HEK293 (cell line): ENCODE measurements at regions not wholly inside any gene's neighbourhood (a gene's known extent, or its start where the extent isn't known, plus 50 kb on each side); places are given as distances from the start of the nearest gene placed in this dataset.

Experiments used
- CTCF ChIA-PET: fragments of 350-600 bp; formaldehyde crosslinking; extraction: SDS; loops from one replicate; lab custom pipeline; 2021; ENCODE audit warnings: antibody characterized with exemption; lab: Yijun Ruan, JAX
- POLR2A ChIA-PET: fragments of 300-600 bp; formaldehyde crosslinking; extraction: SDS; loops from one replicate; lab custom pipeline; 2020; ENCODE audit warnings: antibody characterized with exemption, inconsistent platforms; lab: Yijun Ruan, JAX
- H3K27ac ChIP-seq: fragments of 200-500 bp; sonication (Bioruptor generic); 2 replicates; pipeline ENCODE4 v1.5.1; 2014; ENCODE audit warnings: low read depth, low read length, control low read depth, inconsistent platforms; ENCODE audit errors: extremely low read depth
- H3K36me3 ChIP-seq, 2 experiments: fragments of 200-500 bp in 1 of 2; sonication (Bioruptor generic) in 1 of 2; 1 replicate in 1 of 2; 2 replicates in 1 of 2; pipeline ENCODE4 v1.5.1; 2014 to 2017; ENCODE audit warnings: inconsistent platforms in 2 of 2, low read length in 2 of 2; ENCODE audit not compliant: control insufficient read depth in 2 of 2, insufficient read depth in 1 of 2
- H3K4me1 ChIP-seq: fragments of 200-500 bp; sonication (Bioruptor generic); 2 replicates; pipeline ENCODE4 v1.5.1; 2014; ENCODE audit warnings: mild to moderate bottlenecking, low read length, inconsistent platforms; ENCODE audit not compliant: control insufficient read depth, insufficient read depth
- H3K4me3 ChIP-seq: 2 replicates; pipeline ENCODE4 v1.5.1; 2011; ENCODE audit warnings: low read depth, mild to moderate bottlenecking, control low read depth, low read length, moderate library complexity
- H3K9me3 ChIP-seq: fragments of 200-500 bp; sonication (Bioruptor generic); 2 replicates; pipeline ENCODE4 v1.5.1; 2014; ENCODE audit warnings: low read depth, low read length, inconsistent platforms; ENCODE audit not compliant: control insufficient read depth, insufficient read depth
- EGR2 ChIP-seq: fragments of 450-650 bp; formaldehyde crosslinking; IDR thresholded peaks from 2 replicates; pipeline ENCODE4 v1.5.1; 2016; ENCODE audit warnings: low read depth, missing biosample characterization, missing genetic modification characterization
- GLIS2 ChIP-seq: fragments of 450-650 bp; formaldehyde crosslinking; IDR thresholded peaks from 2 replicates; pipeline ENCODE4 v1.5.1; 2016; ENCODE audit warnings: missing biosample characterization, missing genetic modification characterization
- RBAK ChIP-seq: fragments of 450-650 bp; formaldehyde crosslinking; IDR thresholded peaks from 2 replicates; pipeline ENCODE4 v1.5.1; 2016; ENCODE audit warnings: missing biosample characterization, missing genetic modification characterization
- ZFP37 ChIP-seq: fragments of 450-650 bp; formaldehyde crosslinking; IDR thresholded peaks from 2 replicates; pipeline ENCODE4 v1.5.1; 2016; ENCODE audit warnings: missing biosample characterization, missing genetic modification characterization
- ZNF133 ChIP-seq: fragments of 450-650 bp; formaldehyde crosslinking; IDR thresholded peaks from 2 replicates; pipeline ENCODE4 v1.5.1; 2016; ENCODE audit warnings: missing biosample characterization, missing genetic modification characterization
- ZNF214 ChIP-seq: fragments of 450-650 bp; formaldehyde crosslinking; IDR thresholded peaks from 2 replicates; pipeline ENCODE4 v1.5.1; 2017; ENCODE audit warnings: missing biosample characterization, mild to moderate bottlenecking, missing genetic modification characterization, borderline replicate concordance
- ZNF37A ChIP-seq: fragments of 450-650 bp; IDR thresholded peaks from 2 replicates; pipeline ENCODE4 v1.5.1; 2018; ENCODE audit warnings: missing biosample characterization, missing genetic modification characterization
- ZNF391 ChIP-seq: fragments of 450-650 bp; formaldehyde crosslinking; IDR thresholded peaks from 2 replicates; pipeline ENCODE4 v1.5.1; 2016; ENCODE audit warnings: low read depth, missing biosample characterization, missing genetic modification characterization, borderline replicate concordance
- ZNF521 ChIP-seq: fragments of 450-650 bp; formaldehyde crosslinking; IDR thresholded peaks from 2 replicates; pipeline ENCODE4 v1.5.1; 2017; ENCODE audit warnings: missing biosample characterization, mild to moderate bottlenecking, missing genetic modification characterization
- ZNF529 ChIP-seq: fragments of 450-650 bp; formaldehyde crosslinking; IDR thresholded peaks from 2 replicates; pipeline ENCODE4 v1.5.1; 2017; ENCODE audit warnings: missing genetic modification characterization, missing biosample characterization; ENCODE audit not compliant: insufficient replicate concordance
- ZNF555 ChIP-seq: fragments of 450-650 bp; formaldehyde crosslinking; conservative IDR thresholded peaks from 2 replicates; pipeline ENCODE4 v1.5.1; 2017; ENCODE audit warnings: missing biosample characterization, mild to moderate bottlenecking, missing genetic modification characterization, inconsistent platforms
- ZNF560 ChIP-seq: fragments of 450-650 bp; formaldehyde crosslinking; IDR thresholded peaks from 2 replicates; pipeline ENCODE4 v1.5.1; 2017; ENCODE audit warnings: missing biosample characterization, missing genetic modification characterization, borderline replicate concordance
- ZNF621 ChIP-seq: fragments of 450-650 bp; formaldehyde crosslinking; IDR thresholded peaks from 2 replicates; pipeline ENCODE4 v1.5.1; 2017; ENCODE audit warnings: missing biosample characterization, missing genetic modification characterization
- TF ChIP-seq, protein P1 (sequence below): fragments of 450-650 bp; formaldehyde crosslinking; IDR thresholded peaks from 2 replicates; pipeline ENCODE4 v1.5.1; 2016; ENCODE audit warnings: missing biosample characterization, missing genetic modification characterization
- TF ChIP-seq, protein P2 (sequence below): fragments of 450-650 bp; formaldehyde crosslinking; IDR thresholded peaks from 2 replicates; pipeline ENCODE4 v1.5.1; 2016; ENCODE audit warnings: missing biosample characterization, missing genetic modification characterization, borderline replicate concordance
- TF ChIP-seq, protein P3 (sequence below): fragments of 450-650 bp; formaldehyde crosslinking; IDR thresholded peaks from 2 replicates; pipeline ENCODE4 v1.5.1; 2016; ENCODE audit warnings: missing biosample characterization, missing genetic modification characterization
- TF ChIP-seq, protein P4 (sequence below): fragments of 450-650 bp; formaldehyde crosslinking; conservative IDR thresholded peaks from 2 replicates; pipeline ENCODE4 v1.5.1; 2016; ENCODE audit warnings: low read depth, missing biosample characterization, missing genetic modification characterization

DNA sequence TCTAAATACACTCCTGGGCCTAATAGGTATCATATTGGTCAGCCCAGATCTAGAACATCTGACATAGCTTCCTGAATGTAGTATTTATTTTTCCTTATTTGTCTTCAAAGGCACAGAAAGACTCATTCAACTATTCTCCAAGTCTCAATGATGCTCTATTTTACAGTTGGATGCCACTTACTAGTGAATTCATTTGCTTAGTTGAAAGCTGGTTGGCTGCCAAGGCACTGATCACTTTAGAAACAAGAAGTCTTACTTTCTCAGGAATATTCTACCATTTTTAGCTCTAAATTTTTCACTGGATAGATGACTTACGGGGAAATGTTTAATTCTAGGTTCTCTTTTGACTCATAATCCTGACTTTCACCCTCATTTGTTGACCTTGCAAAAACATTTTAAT lies 863.4 kb downstream of the SORCS1 start:
- TF ChIP-seq RBAK (tag by site-specific recombination) (no peak), GLIS2 (no peak), ZNF621 (tag by site-specific recombination) (no peak), ZNF37A (tag by site-specific recombination) (no peak), ZNF555 (tag by site-specific recombination) (no peak), ZNF560 (no peak), ZNF529 (tag by site-specific recombination) (no peak)
- TF ChIP-seq, protein P1, sequence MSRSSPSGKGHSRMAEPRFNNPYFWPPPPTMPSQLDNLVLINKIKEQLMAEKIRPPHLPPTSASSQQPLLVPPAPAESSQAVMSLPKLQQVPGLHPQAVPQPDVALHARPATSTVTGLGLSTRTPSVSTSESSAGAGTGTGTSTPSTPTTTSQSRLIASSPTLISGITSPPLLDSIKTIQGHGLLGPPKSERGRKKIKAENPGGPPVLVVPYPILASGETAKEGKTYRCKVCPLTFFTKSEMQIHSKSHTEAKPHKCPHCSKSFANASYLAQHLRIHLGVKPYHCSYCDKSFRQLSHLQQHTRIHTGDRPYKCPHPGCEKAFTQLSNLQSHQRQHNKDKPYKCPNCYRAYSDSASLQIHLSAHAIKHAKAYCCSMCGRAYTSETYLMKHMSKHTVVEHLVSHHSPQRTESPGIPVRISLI (tag by site-specific recombination): no peak
- TF ChIP-seq, protein P2, sequence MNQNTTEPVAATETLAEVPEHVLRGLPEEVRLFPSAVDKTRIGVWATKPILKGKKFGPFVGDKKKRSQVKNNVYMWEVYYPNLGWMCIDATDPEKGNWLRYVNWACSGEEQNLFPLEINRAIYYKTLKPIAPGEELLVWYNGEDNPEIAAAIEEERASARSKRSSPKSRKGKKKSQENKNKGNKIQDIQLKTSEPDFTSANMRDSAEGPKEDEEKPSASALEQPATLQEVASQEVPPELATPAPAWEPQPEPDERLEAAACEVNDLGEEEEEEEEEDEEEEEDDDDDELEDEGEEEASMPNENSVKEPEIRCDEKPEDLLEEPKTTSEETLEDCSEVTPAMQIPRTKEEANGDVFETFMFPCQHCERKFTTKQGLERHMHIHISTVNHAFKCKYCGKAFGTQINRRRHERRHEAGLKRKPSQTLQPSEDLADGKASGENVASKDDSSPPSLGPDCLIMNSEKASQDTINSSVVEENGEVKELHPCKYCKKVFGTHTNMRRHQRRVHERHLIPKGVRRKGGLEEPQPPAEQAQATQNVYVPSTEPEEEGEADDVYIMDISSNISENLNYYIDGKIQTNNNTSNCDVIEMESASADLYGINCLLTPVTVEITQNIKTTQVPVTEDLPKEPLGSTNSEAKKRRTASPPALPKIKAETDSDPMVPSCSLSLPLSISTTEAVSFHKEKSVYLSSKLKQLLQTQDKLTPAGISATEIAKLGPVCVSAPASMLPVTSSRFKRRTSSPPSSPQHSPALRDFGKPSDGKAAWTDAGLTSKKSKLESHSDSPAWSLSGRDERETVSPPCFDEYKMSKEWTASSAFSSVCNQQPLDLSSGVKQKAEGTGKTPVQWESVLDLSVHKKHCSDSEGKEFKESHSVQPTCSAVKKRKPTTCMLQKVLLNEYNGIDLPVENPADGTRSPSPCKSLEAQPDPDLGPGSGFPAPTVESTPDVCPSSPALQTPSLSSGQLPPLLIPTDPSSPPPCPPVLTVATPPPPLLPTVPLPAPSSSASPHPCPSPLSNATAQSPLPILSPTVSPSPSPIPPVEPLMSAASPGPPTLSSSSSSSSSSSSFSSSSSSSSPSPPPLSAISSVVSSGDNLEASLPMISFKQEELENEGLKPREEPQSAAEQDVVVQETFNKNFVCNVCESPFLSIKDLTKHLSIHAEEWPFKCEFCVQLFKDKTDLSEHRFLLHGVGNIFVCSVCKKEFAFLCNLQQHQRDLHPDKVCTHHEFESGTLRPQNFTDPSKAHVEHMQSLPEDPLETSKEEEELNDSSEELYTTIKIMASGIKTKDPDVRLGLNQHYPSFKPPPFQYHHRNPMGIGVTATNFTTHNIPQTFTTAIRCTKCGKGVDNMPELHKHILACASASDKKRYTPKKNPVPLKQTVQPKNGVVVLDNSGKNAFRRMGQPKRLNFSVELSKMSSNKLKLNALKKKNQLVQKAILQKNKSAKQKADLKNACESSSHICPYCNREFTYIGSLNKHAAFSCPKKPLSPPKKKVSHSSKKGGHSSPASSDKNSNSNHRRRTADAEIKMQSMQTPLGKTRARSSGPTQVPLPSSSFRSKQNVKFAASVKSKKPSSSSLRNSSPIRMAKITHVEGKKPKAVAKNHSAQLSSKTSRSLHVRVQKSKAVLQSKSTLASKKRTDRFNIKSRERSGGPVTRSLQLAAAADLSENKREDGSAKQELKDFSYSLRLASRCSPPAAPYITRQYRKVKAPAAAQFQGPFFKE (tag by site-specific recombination): no peak
- TF ChIP-seq, all 188 proteins: peak for 0
- H3K4me1 ChIP-seq: no peaks in the 10 kb centered on the region
- CTCF ChIA-PET: no interaction called here
- POLR2A ChIA-PET: no interaction called here
- H3K27ac ChIP-seq: no peak overlapping the region
- H3K36me3 ChIP-seq: no peaks in the 10 kb centered on the region
- H3K9me3 ChIP-seq: no peaks in the 10 kb centered on the region
- no peak overlapping the region for H3K4me3 ChIP-seq

DNA sequence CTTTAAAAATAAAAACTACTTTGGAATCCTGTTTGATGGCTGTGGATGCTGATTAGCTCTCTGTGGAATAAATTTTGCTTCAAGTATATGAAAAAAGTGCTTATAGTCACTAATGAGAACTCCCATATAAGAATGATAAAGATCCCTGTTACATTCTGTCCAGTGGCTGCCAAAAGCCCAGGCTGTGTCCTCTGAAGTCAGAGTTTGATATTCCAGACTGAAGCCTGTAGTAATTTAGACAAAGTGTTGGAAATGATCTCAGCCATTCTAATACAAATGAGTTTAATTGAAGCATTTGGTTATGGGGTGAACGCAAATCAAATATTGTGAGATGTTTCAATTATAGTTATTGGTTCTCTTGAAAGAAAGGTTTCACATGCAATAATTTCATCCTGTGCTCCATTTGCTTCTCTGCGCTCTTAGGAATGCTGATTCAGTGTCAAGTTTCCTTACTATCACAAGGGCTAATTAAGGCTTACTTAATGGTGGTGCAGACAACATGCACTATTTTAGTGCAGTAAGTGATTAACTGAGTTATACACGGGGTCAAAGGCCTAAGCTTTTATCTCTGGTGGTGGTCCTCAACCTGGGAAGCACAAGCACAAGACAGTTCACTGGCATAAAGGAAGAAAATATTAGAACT lies 867.6 kb downstream of the SORCS1 start:
- CTCF ChIA-PET: interaction anchor here (0.5 kb wide), 1 partner anchor 398 kb away, joined by 4 read pairs; no protein-coding TSS in a partner anchor

DNA sequence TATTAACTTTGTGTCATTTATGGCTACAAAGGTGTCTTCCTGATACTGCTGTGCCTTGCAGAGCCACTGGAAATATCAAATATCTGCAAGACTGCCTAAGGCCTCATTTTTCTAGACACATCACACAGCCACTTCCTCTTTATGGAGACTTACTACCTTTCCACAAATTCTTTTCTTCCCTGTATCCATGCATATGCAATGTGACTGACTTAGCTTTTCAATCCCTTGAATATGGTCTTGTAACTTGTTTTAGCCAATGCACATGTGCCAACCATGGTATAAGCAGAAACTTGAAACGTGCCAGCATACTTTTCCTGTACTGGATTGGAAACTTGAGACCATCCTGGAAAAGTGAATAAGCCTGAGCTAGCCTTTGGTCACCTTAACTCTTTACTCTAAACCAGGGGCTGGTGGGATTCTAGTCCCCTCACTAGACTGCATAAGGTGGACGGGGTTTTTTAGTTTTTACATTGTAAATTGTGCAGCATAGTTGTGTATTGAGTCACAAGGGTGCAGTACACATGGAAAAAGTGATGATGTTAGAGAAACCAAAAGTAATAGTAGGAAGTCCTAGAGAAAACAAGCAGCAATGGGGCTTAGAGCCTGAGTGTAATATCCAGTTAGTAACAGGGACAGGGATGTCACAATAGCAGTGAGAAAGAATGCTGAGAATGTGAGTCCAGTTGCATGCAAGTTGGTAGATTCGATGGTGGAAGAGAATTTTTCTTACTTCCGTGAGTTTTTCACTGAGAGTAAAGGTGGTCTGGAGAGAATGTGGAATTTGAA lies 879.5 kb downstream of the SORCS1 start:
- ChIA-PET CTCF (interaction anchor here (0.7 kb wide), 1 partner anchor 341 kb away, joined by 3 read pairs; no protein-coding TSS in a partner anchor), POLR2A (no interaction called here)
- Histone ChIP-seq H3K9me3 (no peaks in the 10 kb centered on the region), H3K27ac (no peak overlapping the region), H3K4me1 (no peaks in the 10 kb centered on the region), H3K4me3 (no peak overlapping the region), H3K36me3 (no peaks in the 10 kb centered on the region)
- TF ChIP-seq EGR2 (tag by site-specific recombination) (no peak), ZNF391 (tag by site-specific recombination) (no peak), ZNF133 (tag by site-specific recombination) (no peak)
- TF ChIP-seq, protein P3, sequence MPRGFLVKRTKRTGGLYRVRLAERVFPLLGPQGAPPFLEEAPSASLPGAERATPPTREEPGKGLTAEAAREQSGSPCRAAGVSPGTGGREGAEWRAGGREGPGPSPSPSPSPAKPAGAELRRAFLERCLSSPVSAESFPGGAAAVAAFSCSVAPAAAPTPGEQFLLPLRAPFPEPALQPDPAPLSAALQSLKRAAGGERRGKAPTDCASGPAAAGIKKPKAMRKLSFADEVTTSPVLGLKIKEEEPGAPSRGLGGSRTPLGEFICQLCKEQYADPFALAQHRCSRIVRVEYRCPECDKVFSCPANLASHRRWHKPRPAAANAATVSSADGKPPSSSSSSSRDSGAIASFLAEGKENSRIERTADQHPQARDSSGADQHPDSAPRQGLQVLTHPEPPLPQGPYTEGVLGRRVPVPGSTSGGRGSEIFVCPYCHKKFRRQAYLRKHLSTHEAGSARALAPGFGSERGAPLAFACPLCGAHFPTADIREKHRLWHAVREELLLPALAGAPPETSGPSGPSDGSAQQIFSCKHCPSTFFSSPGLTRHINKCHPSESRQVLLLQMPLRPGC (tag by site-specific recombination): no peak
- TF ChIP-seq, protein P4, sequence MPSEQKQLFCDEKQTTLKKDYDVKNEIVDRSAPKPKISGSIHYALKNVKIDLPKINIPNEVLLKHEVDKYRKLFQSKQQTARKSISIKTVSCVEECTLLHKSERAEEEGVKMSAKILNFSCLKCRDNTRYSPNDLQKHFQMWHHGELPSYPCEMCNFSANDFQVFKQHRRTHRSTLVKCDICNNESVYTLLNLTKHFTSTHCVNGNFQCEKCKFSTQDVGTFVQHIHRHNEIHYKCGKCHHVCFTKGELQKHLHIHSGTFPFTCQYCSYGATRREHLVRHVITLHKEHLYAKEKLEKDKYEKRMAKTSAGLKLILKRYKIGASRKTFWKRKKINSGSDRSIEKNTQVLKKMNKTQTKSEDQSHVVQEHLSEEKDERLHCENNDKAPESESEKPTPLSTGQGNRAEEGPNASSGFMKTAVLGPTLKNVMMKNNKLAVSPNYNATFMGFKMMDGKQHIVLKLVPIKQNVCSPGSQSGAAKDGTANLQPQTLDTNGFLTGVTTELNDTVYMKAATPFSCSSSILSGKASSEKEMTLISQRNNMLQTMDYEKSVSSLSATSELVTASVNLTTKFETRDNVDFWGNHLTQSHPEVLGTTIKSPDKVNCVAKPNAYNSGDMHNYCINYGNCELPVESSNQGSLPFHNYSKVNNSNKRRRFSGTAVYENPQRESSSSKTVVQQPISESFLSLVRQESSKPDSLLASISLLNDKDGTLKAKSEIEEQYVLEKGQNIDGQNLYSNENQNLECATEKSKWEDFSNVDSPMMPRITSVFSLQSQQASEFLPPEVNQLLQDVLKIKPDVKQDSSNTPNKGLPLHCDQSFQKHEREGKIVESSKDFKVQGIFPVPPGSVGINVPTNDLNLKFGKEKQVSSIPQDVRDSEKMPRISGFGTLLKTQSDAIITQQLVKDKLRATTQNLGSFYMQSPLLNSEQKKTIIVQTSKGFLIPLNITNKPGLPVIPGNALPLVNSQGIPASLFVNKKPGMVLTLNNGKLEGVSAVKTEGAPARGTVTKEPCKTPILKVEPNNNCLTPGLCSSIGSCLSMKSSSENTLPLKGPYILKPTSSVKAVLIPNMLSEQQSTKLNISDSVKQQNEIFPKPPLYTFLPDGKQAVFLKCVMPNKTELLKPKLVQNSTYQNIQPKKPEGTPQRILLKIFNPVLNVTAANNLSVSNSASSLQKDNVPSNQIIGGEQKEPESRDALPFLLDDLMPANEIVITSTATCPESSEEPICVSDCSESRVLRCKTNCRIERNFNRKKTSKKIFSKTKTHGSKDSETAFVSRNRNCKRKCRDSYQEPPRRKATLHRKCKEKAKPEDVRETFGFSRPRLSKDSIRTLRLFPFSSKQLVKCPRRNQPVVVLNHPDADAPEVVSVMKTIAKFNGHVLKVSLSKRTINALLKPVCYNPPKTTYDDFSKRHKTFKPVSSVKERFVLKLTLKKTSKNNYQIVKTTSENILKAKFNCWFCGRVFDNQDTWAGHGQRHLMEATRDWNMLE (tag by site-specific recombination): no peak

More for the DNA sequence above, 867.6 kb downstream of the SORCS1 start:
- H3K9me3 ChIP-seq: no peaks in the 10 kb centered on the region
- no peak for TF ChIP-seq ZFP37 (tag by site-specific recombination)
- no peak for TF ChIP-seq ZNF214 (tag by site-specific recombination)
- no peak for TF ChIP-seq ZNF521 (tag by site-specific recombination)
- TF ChIP-seq ZNF555 (tag by site-specific recombination): no peak
- no peak overlapping the region for H3K4me3 ChIP-seq
- POLR2A ChIA-PET: no interaction called here
- H3K27ac ChIP-seq: no peak overlapping the region
- no peaks in the 10 kb centered on the region for H3K4me1 ChIP-seq
- no peaks in the 10 kb centered on the region for H3K36me3 ChIP-seq
